Activated CD4-positive, alpha-beta T cell treated with anti-CD3 and anti-CD28 coated beads, Interleukin-2, amount 10 ng/mL, durations not matched to agents 7 days and 5 days (primary cell): ENCODE measurements at regions not wholly inside any gene's neighbourhood (a gene's known extent, or its start where the extent isn't known, plus 50 kb on each side); places are given as distances from the start of the nearest gene placed in this dataset.
"Not testable (repeated sequence)": the region's sequence is repeated elsewhere in the genome, so short reads cannot be mapped to it uniquely, and the experiment has no call there.

ENCODE experiments used
- CTCF ChIA-PET: fragments of 350-600 bp; sonication (Branson Sonifier 250); formaldehyde crosslinking; loops from one replicate; lab custom pipeline; 2021; ENCODE audit warnings: antibody characterized with exemption; lab: Charles Lee
- POLR2A ChIA-PET: fragments of 350-600 bp; sonication (Branson Sonifier 250); formaldehyde crosslinking; loops from one replicate; lab custom pipeline; 2021; ENCODE audit warnings: antibody characterized with exemption; lab: Charles Lee
- DNase-seq: peaks from one replicate; pipeline ENCODE4 v3.0.0-alpha.2; 2020
- H3K27ac Mint-ChIP-seq: one replicate; pipeline ENCODE4 v1.8.0; 2021; ENCODE audit warnings: mild to moderate bottlenecking, moderate library complexity, mixed read lengths
- H3K27me3 Mint-ChIP-seq: one replicate; pipeline ENCODE4 v1.8.0; 2021; ENCODE audit warnings: mixed read lengths
- H3K36me3 Mint-ChIP-seq: one replicate; pipeline ENCODE4 v1.8.0; 2021; ENCODE audit warnings: low read depth, mixed read lengths
- H3K4me1 Mint-ChIP-seq: one replicate; pipeline ENCODE4 v1.8.0; 2021; ENCODE audit warnings: mixed read lengths
- H3K4me3 Mint-ChIP-seq: one replicate; pipeline ENCODE4 v1.8.0; 2021; ENCODE audit warnings: mild to moderate bottlenecking, moderate library complexity, mixed read lengths
- H3K9me3 Mint-ChIP-seq: one replicate; pipeline ENCODE4 v1.8.0; 2021; ENCODE audit warnings: mixed read lengths

- H3K4me1 Mint-ChIP-seq, H3K9me3 Mint-ChIP-seq, H3K4me3 Mint-ChIP-seq, DNase-seq, POLR2A ChIA-PET, H3K36me3 Mint-ChIP-seq, H3K27ac Mint-ChIP-seq: not testable (repeated sequence)
- CTCF ChIA-PET, result interaction anchor here (0.6 kb wide), 1 partner anchor 9 kb away, joined by 3 read pairs; no protein-coding TSS in a partner anchor
- H3K27me3 Mint-ChIP-seq, result peaks cover 16% of the 10 kb centered on the region
Observed at GRCh38 chr7:32816409-32816948, 75.1 kb downstream of the KBTBD2 start.

GRCh38 chr7:32814779-32815178 is 76.8 kb downstream of the KBTBD2 start:
- H3K4me1 Mint-ChIP-seq, POLR2A ChIA-PET, CTCF ChIA-PET, H3K27ac Mint-ChIP-seq, H3K4me3 Mint-ChIP-seq, H3K9me3 Mint-ChIP-seq, H3K36me3 Mint-ChIP-seq, DNase-seq: not testable (repeated sequence)
- H3K27me3 Mint-ChIP-seq, result peaks cover 17% of the 10 kb centered on the region

- no peaks in the 10 kb centered on the region for H3K36me3 Mint-ChIP-seq
- no peak overlapping the region for H3K27ac Mint-ChIP-seq
- ChIA-PET POLR2A (no interaction called here), CTCF (interaction anchor here (1.2 kb wide), 1 partner anchor 298 kb away, joined by 3 read pairs; no protein-coding TSS in a partner anchor)
- DNase-seq, result no peak
- no peaks in the 10 kb centered on the region for H3K4me1 Mint-ChIP-seq
- no peaks in the 10 kb centered on the region for H3K9me3 Mint-ChIP-seq
- H3K27me3 Mint-ChIP-seq, result peaks cover 7% of the 10 kb centered on the region
- H3K4me3 Mint-ChIP-seq, result no peak overlapping the region
Observed at GRCh38 chr7:32809871-32810270, 81.7 kb downstream of the KBTBD2 start.

GRCh38 chr7:32809347-32809746 is 82.2 kb downstream of the KBTBD2 start:
- ChIA-PET POLR2A (no interaction called here), CTCF (interaction anchor here (1.2 kb wide), 1 partner anchor 298 kb away, joined by 3 read pairs; no protein-coding TSS in a partner anchor)
- H3K9me3 Mint-ChIP-seq, result no peaks in the 10 kb centered on the region
- no peaks in the 10 kb centered on the region for H3K4me1 Mint-ChIP-seq
- H3K4me3 Mint-ChIP-seq, result no peak overlapping the region
- H3K27ac Mint-ChIP-seq, result no peak overlapping the region
- no peaks in the 10 kb centered on the region for H3K36me3 Mint-ChIP-seq
- DNase-seq, result no peak
- peaks cover 7% of the 10 kb centered on the region for H3K27me3 Mint-ChIP-seq

GRCh38 chr7:32803406-32804141 is 88.0 kb downstream of the KBTBD2 start:
- Mint-ChIP-seq H3K27me3 (peaks cover 2% of the 10 kb centered on the region), H3K9me3 (peaks cover 11% of the 10 kb centered on the region), H3K36me3 (no peaks in the 10 kb centered on the region), H3K4me1 (no peaks in the 10 kb centered on the region), H3K27ac (no peak overlapping the region), H3K4me3 (no peak overlapping the region)
- POLR2A ChIA-PET, result no interaction called here
- CTCF ChIA-PET, result no interaction called here
- no peak for DNase-seq

GRCh38 chr7:32802305-32802910 is 89.2 kb downstream of the KBTBD2 start:
- DNase-seq, result no peak
- Mint-ChIP-seq H3K36me3 (no peaks in the 10 kb centered on the region), H3K27me3 (peaks cover 4% of the 10 kb centered on the region), H3K27ac (no peak overlapping the region), H3K4me3 (no peak overlapping the region), H3K4me1 (no peaks in the 10 kb centered on the region), H3K9me3 (peaks cover 11% of the 10 kb centered on the region)
- CTCF ChIA-PET, result no interaction called here
- POLR2A ChIA-PET, result no interaction called here

GRCh38 chr7:32793053-32793452 is 98.5 kb downstream of the KBTBD2 start:
- DNase-seq, H3K9me3 Mint-ChIP-seq, H3K27ac Mint-ChIP-seq, H3K4me3 Mint-ChIP-seq, CTCF ChIA-PET, H3K36me3 Mint-ChIP-seq, H3K27me3 Mint-ChIP-seq, POLR2A ChIA-PET, H3K4me1 Mint-ChIP-seq: not testable (repeated sequence)

GRCh38 chr7:32790766-32791430 is 100.7 kb downstream of the KBTBD2 start:
- DNase-seq, H3K27me3 Mint-ChIP-seq, H3K9me3 Mint-ChIP-seq, H3K27ac Mint-ChIP-seq, CTCF ChIA-PET, H3K4me3 Mint-ChIP-seq, H3K36me3 Mint-ChIP-seq, H3K4me1 Mint-ChIP-seq, POLR2A ChIA-PET: not testable (repeated sequence)

GRCh38 chr7:32789266-32789665 is 102.3 kb downstream of the KBTBD2 start:
- DNase-seq, H3K27ac Mint-ChIP-seq, H3K36me3 Mint-ChIP-seq, H3K27me3 Mint-ChIP-seq, CTCF ChIA-PET, H3K9me3 Mint-ChIP-seq, H3K4me3 Mint-ChIP-seq, H3K4me1 Mint-ChIP-seq: not testable (repeated sequence)
- POLR2A ChIA-PET, result interaction anchor here (0.7 kb wide), 1 partner anchor 94 kb away, joined by 3 read pairs; no protein-coding TSS in a partner anchor

GRCh38 chr7:32788174-32788573 is 103.4 kb downstream of the KBTBD2 start:
- H3K4me1 Mint-ChIP-seq, DNase-seq, H3K27ac Mint-ChIP-seq, H3K36me3 Mint-ChIP-seq, H3K27me3 Mint-ChIP-seq, H3K9me3 Mint-ChIP-seq, POLR2A ChIA-PET, H3K4me3 Mint-ChIP-seq: not testable (repeated sequence)
- CTCF ChIA-PET, result interaction anchor here (0.6 kb wide), 1 partner anchor 17 kb away, joined by 3 read pairs; no protein-coding TSS in a partner anchor

- H3K9me3 Mint-ChIP-seq, H3K27ac Mint-ChIP-seq, POLR2A ChIA-PET, CTCF ChIA-PET, H3K4me1 Mint-ChIP-seq, H3K36me3 Mint-ChIP-seq, DNase-seq, H3K27me3 Mint-ChIP-seq, H3K4me3 Mint-ChIP-seq: not testable (repeated sequence)
Observed at GRCh38 chr7:32785365-32785944, 106.1 kb downstream of the KBTBD2 start.

GRCh38 chr7:32779895-32780294 is 111.7 kb downstream of the KBTBD2 start:
- DNase-seq, POLR2A ChIA-PET, H3K9me3 Mint-ChIP-seq, H3K27ac Mint-ChIP-seq, H3K4me3 Mint-ChIP-seq, H3K27me3 Mint-ChIP-seq, H3K36me3 Mint-ChIP-seq, CTCF ChIA-PET, H3K4me1 Mint-ChIP-seq: not testable (repeated sequence)

- CTCF ChIA-PET, result no interaction called here
- POLR2A ChIA-PET, result no interaction called here
- Mint-ChIP-seq H3K9me3 (no peaks in the 10 kb centered on the region), H3K27ac (no peak overlapping the region), H3K36me3 (no peaks in the 10 kb centered on the region), H3K27me3 (peaks cover 3% of the 10 kb centered on the region), H3K4me3 (no peak overlapping the region), H3K4me1 (no peaks in the 10 kb centered on the region)
- no peak for DNase-seq
Observed at GRCh38 chr7:32779167-32779566, 112.4 kb downstream of the KBTBD2 start.
